GM12865 (cell line): ENCODE measurements at regions not wholly inside any gene's neighbourhood (a gene's known extent, or its start where the extent isn't known, plus 50 kb on each side); places are given as distances from the start of the nearest gene placed in this dataset.

Experiments used
- DNase-seq: peaks from one replicate; pipeline ENCODE4 v3.0.0; 2010; ENCODE audit warnings: low read depth
- H3K4me3 ChIP-seq: 2 replicates; pipeline ENCODE4 v1.5.1; 2011; ENCODE audit warnings: mild to moderate bottlenecking, low read depth, low read length, control low read depth
- TF ChIP-seq, protein P1 (sequence below): IDR thresholded peaks from 2 replicates; pipeline ENCODE4 v1.5.1; 2011; ENCODE audit warnings: low read length, control low read depth, low read depth, inconsistent platforms; ENCODE audit not compliant: insufficient read depth; ENCODE audit errors: missing control alignments

DNA sequence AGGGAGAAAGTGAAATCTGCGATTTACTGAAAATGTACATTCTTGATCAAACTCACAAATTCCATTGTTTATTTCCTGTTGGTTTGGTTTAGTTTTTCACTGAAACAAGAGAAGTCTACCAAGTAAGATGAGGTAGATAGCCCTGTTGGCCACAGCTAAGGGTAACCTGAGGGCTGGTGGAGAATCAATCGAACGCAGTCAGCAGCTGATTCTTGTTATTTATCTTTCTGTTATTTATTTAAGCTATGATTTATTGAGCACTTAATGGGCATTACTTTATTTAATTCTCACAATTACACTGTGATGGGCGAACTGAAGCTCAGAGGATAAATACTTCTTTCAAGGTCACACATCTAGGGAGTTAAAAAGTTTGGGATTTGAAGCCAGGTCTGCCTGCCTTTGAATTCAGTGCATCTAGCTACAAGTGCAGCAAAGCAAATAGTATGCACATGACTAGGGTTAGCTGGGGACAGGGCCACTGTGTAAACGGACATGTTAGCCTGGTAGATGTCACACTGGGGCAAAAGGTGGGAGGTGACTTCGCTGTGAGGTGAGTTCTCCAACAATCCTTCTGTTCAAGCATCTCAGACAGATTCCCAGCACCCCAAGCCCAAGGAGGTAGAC lies 106.5 kb upstream of the GADD45A start:
- no peak overlapping the region for H3K4me3 ChIP-seq
- TF ChIP-seq, protein P1, sequence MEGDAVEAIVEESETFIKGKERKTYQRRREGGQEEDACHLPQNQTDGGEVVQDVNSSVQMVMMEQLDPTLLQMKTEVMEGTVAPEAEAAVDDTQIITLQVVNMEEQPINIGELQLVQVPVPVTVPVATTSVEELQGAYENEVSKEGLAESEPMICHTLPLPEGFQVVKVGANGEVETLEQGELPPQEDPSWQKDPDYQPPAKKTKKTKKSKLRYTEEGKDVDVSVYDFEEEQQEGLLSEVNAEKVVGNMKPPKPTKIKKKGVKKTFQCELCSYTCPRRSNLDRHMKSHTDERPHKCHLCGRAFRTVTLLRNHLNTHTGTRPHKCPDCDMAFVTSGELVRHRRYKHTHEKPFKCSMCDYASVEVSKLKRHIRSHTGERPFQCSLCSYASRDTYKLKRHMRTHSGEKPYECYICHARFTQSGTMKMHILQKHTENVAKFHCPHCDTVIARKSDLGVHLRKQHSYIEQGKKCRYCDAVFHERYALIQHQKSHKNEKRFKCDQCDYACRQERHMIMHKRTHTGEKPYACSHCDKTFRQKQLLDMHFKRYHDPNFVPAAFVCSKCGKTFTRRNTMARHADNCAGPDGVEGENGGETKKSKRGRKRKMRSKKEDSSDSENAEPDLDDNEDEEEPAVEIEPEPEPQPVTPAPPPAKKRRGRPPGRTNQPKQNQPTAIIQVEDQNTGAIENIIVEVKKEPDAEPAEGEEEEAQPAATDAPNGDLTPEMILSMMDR, result no peak
- no peak for DNase-seq

DNA sequence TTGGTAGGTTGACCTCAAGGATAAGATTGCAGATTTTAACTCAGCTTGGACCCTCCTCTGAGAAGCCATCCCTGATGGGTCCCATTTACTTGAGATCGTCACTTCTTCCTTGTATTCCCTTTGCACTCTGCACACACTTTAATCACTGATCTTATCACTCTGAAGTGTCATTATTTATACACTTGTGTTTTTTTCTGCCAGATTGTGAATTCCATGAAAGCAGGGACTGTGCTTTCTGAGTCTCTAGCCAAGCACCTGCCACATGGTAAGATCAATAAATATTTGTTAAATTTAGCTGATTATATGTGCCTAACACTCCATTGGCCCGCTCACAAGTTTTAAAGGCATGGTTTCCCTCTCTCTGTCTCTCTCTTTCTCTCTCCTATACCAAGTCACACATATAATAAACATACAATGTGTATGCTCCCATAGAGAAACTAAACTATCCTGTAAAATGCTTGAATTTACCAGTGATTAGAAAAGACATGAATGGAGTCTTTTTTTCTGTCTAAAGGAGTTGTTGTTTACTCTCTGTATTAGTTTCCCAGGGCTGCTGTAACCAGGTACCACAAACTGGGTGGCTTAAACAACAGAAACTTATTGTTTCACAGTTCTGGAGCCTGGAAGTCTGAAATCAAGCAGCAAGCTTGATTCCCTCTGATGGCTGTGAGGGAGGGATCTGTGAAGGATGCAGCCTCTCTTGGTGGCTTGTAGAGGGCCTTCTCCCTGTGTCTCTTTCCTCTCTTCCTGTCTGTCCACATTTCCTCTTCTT lies 105.2 kb upstream of the GADD45A start:
- DNase-seq, result no peak
- TF ChIP-seq, protein P1, result no peak
- H3K4me3 ChIP-seq, result no peak overlapping the region

- H3K4me3 ChIP-seq, result no peak overlapping the region
- no peak for DNase-seq
- TF ChIP-seq, protein P1, result no peak
Observed at GRCh38 chr1:67580691-67581403, 104.2 kb upstream of the GADD45A start.

- TF ChIP-seq, protein P1, result no peak
Observed at GRCh38 chr1:67582625-67583461, 102.2 kb upstream of the GADD45A start.

GRCh38 chr1:67583462-67583950 lies 101.5 kb upstream of the GADD45A start:
- TF ChIP-seq, protein P1, result no peak
- no peak overlapping the region for H3K4me3 ChIP-seq
- no peak for DNase-seq

More at GRCh38 chr1:67582625-67583461, 102.2 kb upstream of the GADD45A start:
- H3K4me3 ChIP-seq, result no peak overlapping the region
- no peak for DNase-seq

DNA sequence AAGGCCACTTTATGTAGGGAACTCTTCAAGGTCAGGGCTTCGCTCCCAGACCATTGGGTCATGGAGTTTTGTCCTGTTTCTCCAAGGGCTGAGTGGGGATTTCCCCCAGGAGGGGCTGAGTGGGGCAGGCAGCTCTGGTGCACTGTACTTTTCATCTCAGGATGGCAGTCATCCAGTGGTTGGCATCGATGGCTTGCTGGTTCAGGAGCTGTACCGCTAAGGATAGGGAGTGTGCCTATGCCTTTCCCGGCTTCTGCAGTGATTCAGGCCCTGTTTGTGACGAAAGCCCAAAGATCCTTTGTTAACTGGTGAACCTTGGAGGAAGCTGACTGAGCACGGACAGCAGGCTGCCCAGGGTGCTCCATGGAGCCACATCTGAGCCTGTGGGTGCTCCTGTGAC lies 100.1 kb upstream of the GADD45A start:
- DNase-seq, result no peak
- TF ChIP-seq, protein P1, result no peak
- no peak overlapping the region for H3K4me3 ChIP-seq
